A549 (cell line): ENCODE measurements at regions not wholly inside any gene's neighbourhood (a gene's known extent, or its start where the extent isn't known, plus 50 kb on each side); places are given as distances from the start of the nearest gene placed in this dataset.

Experiments
- CHD2 ChIP-seq: fragments of 150-350 bp; IDR thresholded peaks from 2 replicates; pipeline ENCODE4 v1.6.1; 2014; ENCODE audit warnings: low read length; ENCODE audit not compliant: partially characterized antibody
- EP300 ChIP-seq, 2 experiments: fragments of >200 bp; sonication (Bioruptor Twin); formaldehyde crosslinking; IDR thresholded peaks; 2 replicates in 1 of 2; 3 replicates in 1 of 2; pipeline ENCODE4 v1.6.1; 2016 to 2017
- MAFK ChIP-seq: fragments of 450-650 bp; IDR thresholded peaks from 2 replicates; pipeline ENCODE4 v1.6.1; 2014; ENCODE audit not compliant: partially characterized antibody
- TF ChIP-seq, protein P1 (sequence below): fragments of >200 bp; sonication (Bioruptor Twin); formaldehyde crosslinking; IDR thresholded peaks from 3 replicates; pipeline ENCODE4 v1.5.1; 2016

DNA sequence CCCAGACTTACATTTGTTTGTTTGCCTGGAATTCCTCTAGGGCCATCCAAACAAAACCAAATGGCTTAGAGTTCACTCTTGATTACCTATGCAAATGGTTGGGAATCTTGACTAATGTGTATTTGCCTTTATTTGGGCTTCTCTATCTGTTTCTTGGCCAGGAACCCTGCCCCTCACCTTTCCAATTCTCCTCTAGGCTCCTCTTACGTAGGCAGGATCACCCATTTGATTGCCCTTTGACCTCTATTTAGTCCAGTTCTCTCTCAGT is 123.0 kb upstream of the DYRK2 start:
- TF ChIP-seq, protein P1, sequence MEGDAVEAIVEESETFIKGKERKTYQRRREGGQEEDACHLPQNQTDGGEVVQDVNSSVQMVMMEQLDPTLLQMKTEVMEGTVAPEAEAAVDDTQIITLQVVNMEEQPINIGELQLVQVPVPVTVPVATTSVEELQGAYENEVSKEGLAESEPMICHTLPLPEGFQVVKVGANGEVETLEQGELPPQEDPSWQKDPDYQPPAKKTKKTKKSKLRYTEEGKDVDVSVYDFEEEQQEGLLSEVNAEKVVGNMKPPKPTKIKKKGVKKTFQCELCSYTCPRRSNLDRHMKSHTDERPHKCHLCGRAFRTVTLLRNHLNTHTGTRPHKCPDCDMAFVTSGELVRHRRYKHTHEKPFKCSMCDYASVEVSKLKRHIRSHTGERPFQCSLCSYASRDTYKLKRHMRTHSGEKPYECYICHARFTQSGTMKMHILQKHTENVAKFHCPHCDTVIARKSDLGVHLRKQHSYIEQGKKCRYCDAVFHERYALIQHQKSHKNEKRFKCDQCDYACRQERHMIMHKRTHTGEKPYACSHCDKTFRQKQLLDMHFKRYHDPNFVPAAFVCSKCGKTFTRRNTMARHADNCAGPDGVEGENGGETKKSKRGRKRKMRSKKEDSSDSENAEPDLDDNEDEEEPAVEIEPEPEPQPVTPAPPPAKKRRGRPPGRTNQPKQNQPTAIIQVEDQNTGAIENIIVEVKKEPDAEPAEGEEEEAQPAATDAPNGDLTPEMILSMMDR, result no peak
- TF ChIP-seq MAFK, result no peak
- TF ChIP-seq CHD2, result no peak
- TF ChIP-seq EP300 (IDR thresholded peaks at IDR 0.05), result no peak
